ENCODE measurements at regions not wholly inside any gene's neighbourhood (a gene's known extent, or its start where the extent isn't known, plus 50 kb on each side); places are given as distances from the start of the nearest gene placed in this dataset.

DNA sequence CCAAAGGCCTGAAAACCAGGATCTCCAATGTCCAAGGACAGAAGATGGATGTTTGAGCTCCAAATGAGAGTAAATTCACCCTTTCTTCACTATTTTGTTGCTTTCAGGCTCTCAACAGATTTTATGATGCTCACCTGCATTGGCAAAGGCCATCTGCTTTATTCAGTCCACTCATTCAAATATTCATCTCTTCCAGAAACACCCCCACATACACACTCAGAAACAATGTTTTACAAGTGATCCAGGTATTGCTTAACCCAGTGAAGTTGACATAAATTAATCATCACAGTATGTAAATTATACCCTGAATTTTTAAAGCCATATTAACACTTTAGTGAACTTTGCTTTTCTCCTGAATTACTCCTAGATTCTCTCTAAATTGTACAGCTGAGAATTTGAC, 63.3 kb downstream of the DUSP6 start:
- no peak for TF ChIP-seq POLR2A (IDR thresholded peaks at IDR 0.05)
- TF ChIP-seq CTCF (IDR thresholded peaks at IDR 0.05) = no peak
- TF ChIP-seq POLR2AphosphoS5 (IDR thresholded peaks at IDR 0.05) = no peak

All from gastroesophageal sphincter (tissue), 3 donors.